GM13976 (cell line): ENCODE measurements at regions not wholly inside any gene's neighbourhood (a gene's known extent, or its start where the extent isn't known, plus 50 kb on each side); places are given as distances from the start of the nearest gene placed in this dataset.

Source experiments
- DNase-seq: peaks from one replicate; pipeline ENCODE4 v3.0.0; 2012; ENCODE audit warnings: low spot score
- CTCF ChIP-seq: IDR thresholded peaks from 2 replicates; pipeline ENCODE4 v1.5.1; 2012; ENCODE audit warnings: borderline replicate concordance, mild to moderate bottlenecking; ENCODE audit not compliant: insufficient read depth; ENCODE audit errors: extremely low read depth, missing control alignments, control extremely low read depth
- in situ Hi-C: fragments of 300-500 bp; cut with MboI; formaldehyde crosslinking; loops from one replicate; pipeline ENCODE4 v1.12.0; 2022; ENCODE audit warnings: low sequenced_read_pairs, mixed read lengths, inconsistent platforms; ENCODE audit not compliant: unreplicated experiment

GRCh38 chr9:103068753-103069152 is 73.6 kb downstream of the CYLC2 start:
- no peak for DNase-seq
- no peak for TF ChIP-seq CTCF
- in situ Hi-C loops = no loop called here

- TF ChIP-seq CTCF = no peak
- in situ Hi-C loops = no loop called here
- DNase-seq = no peak
Observed at GRCh38 chr9:103078581-103078980, 83.4 kb downstream of the CYLC2 start.

GRCh38 chr9:103082494-103082893 is 87.4 kb downstream of the CYLC2 start:
- no peak for DNase-seq
- no peak for TF ChIP-seq CTCF
- in situ Hi-C loops = no loop called here

GRCh38 chr9:103089357-103089756 is 94.2 kb downstream of the CYLC2 start:
- TF ChIP-seq CTCF = no peak
- no peak for DNase-seq
- in situ Hi-C loops = no loop called here

- in situ Hi-C loops = no loop called here
- TF ChIP-seq CTCF = no peak
- no peak for DNase-seq
Observed at GRCh38 chr9:103104101-103104500, 109.0 kb downstream of the CYLC2 start.

- in situ Hi-C loops = no loop called here
Observed at GRCh38 chr9:103116246-103116645, 121.1 kb downstream of the CYLC2 start.

More at GRCh38 chr9:103116246-103116645, 121.1 kb downstream of the CYLC2 start:
- no peak for TF ChIP-seq CTCF
- no peak for DNase-seq
